ENCODE measurements at regions not wholly inside any gene's neighbourhood (a gene's known extent, or its start where the extent isn't known, plus 50 kb on each side); places are given as distances from the start of the nearest gene placed in this dataset.
"Not testable (repeated sequence)": the region's sequence is repeated elsewhere in the genome, so short reads cannot be mapped to it uniquely, and the experiment has no call there.

DNA sequence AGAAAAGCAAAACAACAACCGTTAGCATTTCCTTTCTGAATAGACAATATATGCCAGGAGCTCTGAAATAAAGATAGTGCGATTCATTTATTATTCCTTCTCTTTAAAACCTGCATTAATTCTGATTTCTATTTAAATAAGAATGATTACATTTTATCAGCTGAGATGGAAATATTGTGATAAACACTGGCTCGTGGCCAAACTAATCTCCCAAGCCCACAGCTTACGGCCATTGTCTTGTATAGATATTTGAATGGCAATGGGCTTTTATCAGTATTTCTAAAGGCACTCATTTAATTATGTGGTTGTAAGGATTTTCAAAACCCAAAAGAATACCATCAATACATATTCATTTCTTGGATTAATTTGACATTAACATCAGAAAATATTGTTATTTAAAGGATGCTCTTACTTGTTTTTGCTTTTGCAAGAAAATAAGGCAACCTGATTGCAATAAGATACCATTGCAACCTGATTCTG lies 123.7 kb upstream of the IRX5 start:
- no peak for DNase-seq

DNA sequence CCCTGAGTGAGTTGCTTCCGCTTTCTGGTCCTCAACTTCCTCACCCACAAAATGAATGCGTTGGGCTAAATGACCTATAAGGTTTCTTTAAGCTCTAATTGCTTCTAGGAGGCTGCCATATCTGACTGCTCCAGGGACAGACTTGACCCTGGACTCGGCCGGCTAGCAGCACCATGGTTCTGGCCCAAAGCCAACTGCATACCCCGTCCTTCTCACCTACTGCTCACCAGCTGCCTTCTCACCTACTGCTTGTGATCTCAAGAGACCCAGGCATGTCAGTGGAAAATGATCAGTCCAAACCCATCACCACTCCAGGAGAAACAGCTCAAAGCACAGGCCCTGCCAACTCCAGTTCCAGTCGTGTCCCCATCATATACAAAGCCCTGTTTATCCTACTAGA lies 124.3 kb upstream of the IRX5 start:
- DNase-seq: no peak

DNA sequence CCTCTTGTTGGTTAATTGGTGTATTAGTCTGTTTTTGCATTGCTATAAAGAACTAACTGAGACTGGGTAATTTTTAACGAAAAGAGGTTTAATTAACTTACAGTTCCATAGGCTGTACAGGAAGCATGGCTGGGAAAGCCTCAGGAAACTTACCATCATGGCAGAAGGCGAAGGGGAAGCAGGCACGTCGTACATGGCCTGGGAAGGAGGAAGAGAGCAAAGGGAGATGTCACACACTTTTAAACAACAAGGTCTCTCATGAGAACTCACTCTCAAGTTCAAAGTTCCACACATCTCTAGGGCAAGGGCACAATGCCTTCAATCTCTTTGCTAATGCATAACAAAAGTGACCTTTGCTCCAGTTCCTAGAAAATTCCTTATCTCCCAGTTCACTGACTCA lies 125.0 kb upstream of the IRX5 start:
- DNase-seq: no peak

DNA sequence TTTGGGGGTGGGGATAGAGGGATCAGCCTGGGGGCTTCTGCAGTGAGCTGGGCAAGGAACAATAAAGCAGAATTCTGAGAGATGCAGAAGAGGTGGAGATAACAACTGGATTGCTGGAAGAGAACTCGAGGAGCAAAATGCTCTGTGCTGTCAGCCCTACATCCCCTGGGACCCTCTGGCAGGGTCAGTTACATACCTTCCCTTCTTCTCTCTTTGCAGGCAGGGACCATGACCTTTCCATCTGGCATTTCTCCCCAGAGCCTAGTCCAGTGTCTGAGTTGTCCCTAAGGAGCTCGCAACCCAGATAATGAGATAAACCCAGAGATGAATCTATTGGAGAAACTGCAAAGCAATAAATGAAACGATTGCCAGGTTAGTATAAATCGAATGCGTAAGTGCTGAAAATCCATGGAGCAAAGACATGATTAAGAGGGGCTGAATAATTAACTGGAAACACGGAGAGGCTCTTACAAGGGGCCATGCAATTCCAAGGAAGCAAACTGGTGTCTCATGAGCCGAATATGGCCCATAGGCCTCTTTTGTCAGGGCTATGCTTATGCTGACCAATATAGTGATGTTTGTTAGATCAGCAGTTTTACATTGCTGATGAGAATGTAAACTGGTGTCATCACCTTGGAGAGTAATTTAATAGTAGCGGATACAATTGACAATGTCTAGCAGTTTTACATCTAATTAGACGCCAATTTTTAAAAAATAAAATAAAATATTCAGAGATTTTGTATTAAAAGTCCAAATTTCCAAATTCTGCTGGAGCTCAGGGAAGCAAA lies 129.4 kb upstream of the IRX5 start:
- no peak for DNase-seq

DNA sequence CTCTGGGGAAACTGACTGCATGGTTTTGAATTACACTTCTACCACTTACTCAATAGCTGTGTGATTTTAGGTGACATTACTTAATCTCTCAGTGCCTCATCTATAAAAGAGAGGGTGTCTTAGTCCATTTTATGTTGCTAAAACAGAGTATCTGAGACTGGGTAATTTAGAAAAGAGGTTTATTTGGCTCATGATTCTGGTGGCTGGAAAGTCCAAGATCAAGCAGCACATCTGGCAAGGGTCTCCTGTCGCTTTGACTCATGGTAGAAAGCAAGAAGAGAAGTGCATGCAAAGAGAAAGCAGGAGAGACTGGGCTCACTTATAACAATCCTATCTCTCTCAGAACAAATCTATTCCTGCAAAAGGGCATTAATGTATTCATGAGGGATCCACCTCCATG lies 132.4 kb upstream of the IRX5 start:
- no peak for DNase-seq

DNA sequence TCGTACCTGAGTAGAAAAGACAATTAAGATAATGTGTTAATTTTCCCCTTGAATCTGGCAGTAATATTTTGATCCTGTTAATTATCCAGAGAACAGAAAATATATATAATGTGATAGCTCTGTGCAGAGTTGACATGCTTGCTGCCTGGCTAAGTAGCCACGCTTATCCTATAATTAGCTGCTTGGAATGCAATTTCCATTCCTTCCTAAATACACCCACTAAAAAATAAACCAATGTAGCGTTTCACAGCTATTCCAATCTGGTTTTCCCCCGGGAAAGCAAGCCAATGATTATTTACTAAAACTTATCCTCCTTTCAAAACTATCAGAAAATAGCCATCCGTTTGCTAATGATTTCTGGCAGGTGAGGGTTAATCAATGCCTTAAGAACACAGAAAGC lies 134.5 kb upstream of the IRX5 start:
- DNase-seq: no peak

DNA sequence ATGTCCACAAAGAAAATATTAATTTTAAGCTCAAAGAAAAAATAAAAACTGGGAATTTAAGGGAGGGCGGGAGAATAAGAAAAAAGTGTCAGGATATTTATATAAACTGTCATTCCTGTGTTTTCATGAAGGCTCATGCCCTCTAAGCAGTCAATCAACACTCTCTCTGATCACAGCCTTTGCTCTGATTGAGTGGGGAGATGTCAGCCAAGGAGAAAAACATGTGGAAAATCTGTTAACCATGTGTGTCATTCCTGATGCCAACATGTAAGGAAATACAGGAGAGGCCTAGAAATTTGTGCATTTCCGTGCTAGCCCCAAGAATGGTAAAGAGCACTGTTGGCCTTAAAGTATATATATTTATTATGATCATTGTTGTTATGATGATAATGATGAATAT lies 137.9 kb upstream of the IRX5 start:
- no peak for DNase-seq

DNA sequence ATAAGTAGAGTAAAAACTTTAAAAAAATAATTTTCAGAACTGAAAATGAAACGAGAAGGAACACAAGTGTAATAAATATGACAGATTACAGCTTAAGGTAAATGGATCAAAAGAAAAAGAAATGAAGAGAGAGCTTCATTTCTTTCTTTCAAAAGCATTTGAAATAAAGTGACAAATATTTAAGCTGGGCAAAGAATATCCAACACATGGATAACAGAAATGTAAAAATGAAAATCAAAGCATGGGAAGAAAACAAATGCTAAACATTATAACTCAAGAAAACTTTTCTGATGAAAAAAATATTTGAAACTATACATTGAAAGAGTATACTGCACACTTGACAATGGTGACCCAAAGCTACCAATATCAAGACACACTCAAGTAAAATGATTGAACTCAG lies 143.6 kb upstream of the IRX5 start:
- no peak for DNase-seq

DNA sequence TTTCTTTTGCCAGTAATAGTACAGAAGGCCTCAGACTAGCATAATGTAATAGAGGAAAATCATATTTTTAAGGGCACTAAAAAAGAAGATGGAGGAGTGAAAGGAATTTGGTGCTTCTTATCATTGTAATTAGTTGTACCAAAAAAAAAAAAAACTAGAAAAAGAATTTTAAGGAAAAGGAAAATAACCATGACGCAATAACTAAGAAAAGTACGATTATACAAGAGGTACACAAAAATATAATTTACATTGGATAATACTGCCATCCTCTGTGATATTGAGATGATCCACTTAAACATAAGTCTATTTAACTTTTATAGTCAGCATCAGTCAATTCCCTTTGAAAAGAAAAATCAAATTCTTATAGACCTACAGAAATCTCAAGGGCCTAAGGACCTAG lies 146.7 kb upstream of the IRX5 start:
- DNase-seq: no peak

DNA sequence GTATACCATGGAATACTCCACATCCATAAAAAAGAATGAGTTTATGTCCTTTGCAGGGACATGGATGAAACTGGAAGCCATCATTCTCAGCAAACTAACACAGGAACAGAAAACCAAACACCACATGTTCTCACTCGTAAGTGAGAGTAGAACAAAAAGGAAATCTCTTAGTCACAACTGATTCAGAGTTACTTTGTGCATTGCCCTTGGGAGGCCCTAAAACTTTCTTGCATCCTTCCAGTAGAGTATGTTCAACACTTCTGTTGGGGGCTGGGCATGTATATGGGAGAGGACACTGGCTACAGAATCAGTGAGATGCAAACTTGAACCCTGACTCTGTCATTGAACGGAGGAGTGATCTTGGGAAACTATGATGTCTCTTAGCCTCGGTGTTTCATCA lies 147.4 kb upstream of the IRX5 start:
- DNase-seq: no peak

DNA sequence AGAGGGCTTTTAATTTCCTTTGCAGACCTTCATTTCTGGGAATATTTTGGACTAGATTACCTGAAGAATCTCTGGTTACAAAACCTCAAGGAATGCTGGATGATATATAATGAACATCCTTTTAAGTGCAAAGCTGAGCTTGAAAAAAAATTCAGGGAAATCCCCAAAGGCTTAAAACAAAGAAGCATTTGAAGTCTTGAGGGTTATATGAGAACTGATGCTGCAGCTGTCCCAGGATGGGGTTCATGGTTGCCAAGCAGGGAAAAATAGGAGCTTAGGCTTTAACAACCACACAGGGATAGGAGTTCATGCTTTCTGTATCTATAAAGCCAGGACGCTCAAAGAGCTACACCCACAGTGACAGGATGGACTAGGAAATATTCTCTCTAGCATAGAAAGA lies 150.4 kb upstream of the IRX5 start:
- no peak for DNase-seq

DNA sequence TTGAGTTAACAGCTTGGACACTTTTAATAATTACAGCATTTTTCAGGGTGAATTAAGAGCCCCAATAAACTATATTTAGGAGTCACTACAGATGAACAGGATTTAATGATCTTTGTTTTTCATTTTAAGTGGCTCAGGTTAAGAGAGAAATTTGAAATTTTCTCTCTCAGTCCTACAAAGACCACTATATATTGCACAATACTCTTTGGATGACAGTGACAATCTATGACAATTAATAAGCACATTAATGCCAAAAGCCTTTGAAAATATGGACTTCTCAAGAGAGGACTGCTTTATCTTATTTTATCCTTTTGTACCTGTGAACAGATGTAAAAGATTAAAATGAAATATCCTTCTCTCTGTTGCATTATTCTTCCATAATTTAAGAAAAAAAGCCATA lies 151.1 kb upstream of the IRX5 start:
- no peak for DNase-seq

DNA sequence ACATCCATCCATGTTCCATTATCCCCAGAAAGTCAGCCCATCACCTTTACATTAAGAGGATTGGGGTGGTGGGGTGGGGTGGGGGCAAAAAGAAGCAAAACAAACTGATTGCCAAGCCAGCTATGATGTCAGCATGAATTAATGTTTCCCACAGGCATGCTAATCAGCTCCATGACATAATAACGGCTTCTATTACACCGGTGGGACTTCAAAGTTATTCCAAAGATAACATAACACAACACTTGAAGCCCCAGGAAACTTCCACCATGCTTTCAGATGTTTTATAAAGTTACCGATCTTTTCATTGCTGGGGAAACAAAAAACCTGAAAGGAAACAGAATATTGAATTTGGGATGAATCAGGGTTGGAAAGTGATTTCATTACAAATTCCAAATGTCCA lies 155.9 kb upstream of the IRX5 start:
- DNase-seq: no peak

DNA sequence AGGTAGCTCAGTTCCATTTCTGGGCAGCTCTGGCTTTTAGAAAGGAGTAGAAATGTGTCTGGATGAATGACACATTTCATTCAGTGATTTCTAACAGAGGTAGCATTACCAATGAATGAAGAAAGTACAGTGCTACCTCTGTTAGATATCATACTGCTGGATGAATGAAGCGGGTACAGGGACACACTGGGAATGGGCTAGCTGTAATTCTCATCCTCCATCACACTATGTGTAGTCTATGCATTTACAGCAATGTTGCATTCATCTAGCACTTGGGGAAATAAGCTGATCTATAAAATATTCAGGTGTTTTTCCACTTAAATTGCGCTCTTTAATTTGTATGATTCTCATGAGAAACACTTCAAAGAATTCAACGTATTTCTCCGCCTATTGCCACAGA lies 158.3 kb upstream of the IRX5 start:
- no peak for DNase-seq

DNA sequence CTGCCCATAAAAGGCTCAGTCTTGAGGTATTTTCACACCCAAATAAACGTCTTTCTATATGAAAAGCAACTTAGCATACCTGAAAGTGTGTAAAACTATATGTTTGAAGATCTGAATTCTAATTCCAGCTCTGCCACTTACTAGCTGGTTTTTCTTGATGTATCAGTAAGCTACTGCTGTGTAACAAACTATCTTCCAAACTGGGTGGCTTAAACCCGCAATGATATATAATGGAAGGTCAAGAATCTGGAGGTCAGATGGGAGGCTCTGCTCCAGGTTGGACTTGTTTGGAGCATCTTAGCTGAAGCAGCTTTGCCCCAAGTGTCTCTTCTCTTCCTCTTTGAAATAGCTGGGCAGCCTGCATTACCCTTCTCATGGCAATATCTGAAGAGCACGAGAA lies 164.3 kb upstream of the IRX5 start:
- DNase-seq: no peak

DNA sequence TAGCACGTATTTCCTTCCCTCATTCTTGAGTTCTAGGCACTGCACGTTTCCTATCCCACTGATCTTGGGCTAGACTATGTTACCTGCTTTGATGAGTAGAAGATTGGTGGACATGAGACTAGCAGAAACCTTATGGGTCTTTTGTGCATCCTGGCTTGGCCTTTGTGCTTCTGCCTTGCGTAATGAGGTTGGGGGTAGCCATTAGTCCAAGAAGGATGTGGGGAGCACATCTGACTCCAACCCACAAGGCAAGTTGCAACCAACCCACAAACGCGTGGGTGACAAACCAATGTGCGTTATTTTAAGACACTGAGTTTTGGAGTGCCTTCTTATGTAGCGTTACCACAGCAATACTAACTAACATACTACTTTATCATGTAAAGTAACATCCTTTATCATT lies 180.4 kb upstream of the IRX5 start:
- no peak for DNase-seq

DNA sequence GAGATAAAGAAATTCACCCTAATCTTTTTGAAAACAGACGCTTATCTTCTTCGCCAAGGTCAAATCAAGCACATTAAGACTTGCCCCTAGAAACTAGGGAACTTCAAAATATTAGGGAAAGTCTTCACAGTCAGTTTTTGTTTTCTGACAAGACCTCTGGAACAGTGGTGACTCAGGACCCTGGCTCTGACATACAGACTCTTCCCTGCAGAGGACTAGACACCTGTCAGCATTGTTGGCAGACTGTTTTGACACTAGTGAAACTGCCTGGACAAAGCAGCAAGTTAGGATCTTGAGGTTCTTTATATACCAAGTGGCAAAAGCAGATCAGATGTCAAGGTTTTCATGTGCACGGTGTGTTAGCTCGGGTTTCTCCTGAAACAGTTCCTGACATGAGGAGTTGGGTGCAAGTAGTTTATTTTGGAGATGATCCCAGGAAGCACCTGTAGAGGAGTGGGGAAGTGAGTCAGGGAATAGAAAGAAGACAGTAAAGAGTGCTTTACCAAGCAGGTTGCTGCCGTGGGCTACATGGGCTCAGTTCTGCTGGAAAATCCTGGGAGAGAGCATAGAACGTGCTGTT lies 182.0 kb upstream of the IRX5 start:
- DNase-seq: no peak

DNA sequence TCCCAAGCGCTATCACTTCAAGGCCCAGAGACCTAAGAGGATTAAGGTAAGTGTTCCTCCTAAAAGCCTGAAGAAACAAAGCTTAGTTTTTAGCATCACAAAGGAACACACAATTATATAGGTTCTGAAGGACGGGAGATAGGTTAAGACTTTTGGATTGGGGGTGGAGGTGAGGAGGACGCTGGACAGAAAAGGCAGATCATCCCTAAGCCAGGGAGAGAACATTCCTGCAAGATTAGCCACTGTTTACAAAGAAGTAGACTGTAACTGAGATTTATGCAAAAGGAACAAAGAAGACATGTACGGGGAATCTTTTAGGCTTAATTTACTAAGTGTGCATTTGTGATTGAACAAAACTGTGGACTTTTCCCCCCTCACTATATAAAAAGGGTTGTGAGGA lies 184.1 kb upstream of the IRX5 start:
- DNase-seq: no peak

DNA sequence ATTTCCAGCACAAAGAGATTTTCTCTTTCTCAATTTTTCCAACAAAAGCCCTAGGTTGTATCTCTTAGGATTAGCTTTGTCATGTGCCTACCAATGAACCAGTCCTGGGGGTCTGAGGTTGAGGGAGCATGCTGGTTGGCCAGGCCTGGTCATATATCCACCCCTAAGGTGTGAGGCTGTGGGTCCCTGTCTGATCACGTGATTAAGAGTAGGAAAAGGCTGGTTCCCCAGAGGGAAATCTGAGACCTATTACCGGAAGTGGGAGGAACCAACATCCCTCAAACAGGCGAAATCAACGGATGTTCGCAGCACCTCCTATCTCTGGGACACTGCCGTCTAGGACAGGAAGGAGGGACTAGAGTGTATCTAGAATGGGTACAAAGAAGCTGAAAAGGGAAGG lies 185.7 kb upstream of the IRX5 start:
- DNase-seq: no peak

DNA sequence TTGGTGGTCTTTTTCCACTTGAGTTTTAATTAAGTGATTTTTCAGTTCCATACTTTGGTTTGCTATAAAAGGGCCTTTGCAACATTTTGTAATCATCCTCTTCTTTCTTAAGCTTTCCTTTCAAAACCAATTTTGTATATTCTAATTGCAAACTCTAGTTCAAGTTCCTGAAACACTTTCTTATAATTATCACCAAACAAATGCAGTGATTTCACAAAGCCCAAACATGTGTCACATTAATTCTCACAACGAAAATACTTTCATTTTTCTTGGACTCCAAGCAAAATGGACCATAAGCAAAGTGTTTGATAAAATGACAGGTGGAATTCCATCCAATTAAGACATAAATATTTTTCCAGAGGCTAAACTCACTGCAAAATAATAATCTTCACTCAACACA lies 188.2 kb upstream of the IRX5 start:
- no peak for DNase-seq

DNA sequence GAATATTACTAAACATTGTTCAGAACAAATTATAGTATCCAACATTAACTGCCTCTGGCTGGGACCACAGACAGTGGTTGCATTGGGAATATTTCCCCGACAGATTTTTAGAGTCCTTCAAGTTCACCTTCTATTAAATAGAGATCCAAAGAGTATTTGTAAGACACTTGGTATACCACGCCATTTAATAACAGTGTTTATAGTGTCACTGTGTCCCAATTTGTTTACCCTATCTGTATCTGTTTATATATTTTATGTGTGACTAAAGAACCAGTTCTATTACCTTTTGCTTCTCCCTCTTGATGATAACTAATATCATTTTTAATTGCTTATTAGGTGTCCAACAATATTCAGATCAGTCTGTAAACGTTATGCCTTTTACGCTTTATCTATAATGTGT lies 191.3 kb upstream of the IRX5 start:
- DNase-seq: no peak

DNA sequence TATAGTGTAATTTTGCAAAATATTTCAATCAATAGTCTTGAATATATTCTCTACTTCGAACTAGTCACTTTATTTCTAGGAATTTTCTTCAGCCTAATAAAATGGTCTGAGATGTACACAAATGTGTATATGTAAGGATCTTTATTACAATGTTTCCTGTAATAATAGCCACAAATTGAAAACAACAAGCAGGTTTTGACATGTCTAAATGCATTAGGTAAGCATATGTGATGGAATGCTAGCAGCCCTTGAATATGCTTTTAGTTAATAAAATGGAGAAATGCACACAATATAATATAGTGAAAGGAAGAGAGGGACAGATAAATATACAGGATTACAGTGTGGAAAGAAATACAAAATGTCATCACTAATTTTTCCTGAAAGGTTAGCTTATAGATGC lies 196.5 kb upstream of the IRX5 start:
- DNase-seq: no peak

DNA sequence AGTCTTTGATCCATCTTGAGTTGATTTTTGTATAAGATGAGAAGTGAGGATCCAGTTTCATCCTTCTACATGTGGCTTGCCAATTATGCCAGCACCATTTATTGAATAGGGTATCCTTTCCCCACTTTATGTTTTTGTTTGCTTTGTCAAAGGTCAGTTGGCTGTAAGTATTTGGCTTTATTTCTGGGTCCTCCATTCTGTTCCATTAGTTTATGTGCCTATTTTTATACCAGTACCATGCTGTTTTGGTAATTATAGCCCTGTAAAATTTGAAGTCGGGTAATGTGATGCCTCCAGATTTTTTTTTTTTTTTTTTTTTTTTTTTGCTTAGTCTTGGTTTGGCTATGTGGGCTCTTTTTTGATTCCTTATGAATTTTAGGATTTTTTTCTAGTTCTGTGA lies 203.0 kb upstream of the IRX5 start:
- DNase-seq: not testable (repeated sequence)

DNA sequence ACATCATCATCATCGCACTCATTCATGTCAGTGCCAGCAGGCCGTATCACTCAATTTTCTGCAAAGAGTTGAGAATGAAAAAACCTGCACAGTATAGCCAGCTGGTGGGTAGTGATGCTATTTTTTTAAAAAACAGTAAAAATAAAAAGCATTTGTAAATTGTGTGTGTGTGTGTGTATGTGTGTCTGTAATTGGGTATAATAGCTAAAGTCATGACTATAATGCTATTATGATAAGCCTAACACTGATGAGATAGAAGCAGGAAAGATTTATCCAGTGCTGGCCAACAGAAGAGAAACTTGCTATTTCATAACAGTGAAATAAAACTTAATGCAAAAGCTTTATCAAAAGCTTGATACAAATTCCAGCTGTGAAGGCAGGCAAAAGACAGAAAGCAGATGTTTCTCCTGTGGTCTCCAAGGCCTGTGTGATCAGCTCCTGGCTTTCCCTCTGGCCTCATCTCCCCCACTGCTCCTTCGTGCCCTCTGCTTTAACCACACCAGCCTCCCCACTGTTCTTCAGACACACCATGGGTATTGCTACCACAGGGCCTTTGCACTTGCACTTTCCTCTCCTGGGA lies 206.2 kb upstream of the IRX5 start:
- DNase-seq: no peak

DNA sequence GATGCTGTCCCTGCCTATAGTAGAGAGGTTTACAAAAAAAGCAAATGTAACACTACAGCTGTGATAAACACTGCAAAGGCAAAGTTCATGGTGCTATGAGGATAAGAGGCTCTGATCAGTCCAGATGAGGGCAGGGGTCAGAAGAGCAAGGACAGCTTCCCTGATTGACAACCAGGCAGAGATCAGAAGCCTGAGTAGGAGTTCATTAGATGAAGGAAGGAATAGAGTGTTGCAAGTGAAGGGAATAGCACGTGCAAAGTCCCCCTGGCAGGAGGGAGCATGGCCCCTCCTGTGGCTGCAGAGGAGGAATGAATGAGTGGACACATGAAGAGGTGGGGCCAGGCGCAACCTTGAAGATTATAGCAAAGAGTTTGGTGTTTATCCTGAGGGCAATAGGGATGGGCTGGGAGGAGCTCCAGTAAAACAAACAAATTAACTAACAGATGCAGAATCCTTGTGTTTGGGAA lies 208.4 kb upstream of the IRX5 start:
- no peak for DNase-seq

Data from stimulated activated CD4-positive, alpha-beta T cell treated with anti-CD3 and anti-CD28 coated beads, Interleukin-15, amount 100 ng/mL, for 24 hours (primary cell).